ENCODE measurements at regions not wholly inside any gene's neighbourhood (a gene's known extent, or its start where the extent isn't known, plus 50 kb on each side); places are given as distances from the start of the nearest gene placed in this dataset.

- Histone ChIP-seq H3K27me3 (no peaks in the 10 kb centered on the region), H3K4me1 (ENCODE audit: control insufficient read depth in 1 of 2, insufficient read depth in 1 of 2, low read depth in 1 of 2, low read length in 1 of 2) (no peaks in the 10 kb centered on the region), H3K36me3 (no peaks in the 10 kb centered on the region), H3K4me3 (ENCODE audit: low read depth in 1 of 2, low read length in 1 of 2) (no peak overlapping the region), H3K9me3 (no peaks in the 10 kb centered on the region), H3K27ac (no peak overlapping the region)
- TF ChIP-seq, protein P1, sequence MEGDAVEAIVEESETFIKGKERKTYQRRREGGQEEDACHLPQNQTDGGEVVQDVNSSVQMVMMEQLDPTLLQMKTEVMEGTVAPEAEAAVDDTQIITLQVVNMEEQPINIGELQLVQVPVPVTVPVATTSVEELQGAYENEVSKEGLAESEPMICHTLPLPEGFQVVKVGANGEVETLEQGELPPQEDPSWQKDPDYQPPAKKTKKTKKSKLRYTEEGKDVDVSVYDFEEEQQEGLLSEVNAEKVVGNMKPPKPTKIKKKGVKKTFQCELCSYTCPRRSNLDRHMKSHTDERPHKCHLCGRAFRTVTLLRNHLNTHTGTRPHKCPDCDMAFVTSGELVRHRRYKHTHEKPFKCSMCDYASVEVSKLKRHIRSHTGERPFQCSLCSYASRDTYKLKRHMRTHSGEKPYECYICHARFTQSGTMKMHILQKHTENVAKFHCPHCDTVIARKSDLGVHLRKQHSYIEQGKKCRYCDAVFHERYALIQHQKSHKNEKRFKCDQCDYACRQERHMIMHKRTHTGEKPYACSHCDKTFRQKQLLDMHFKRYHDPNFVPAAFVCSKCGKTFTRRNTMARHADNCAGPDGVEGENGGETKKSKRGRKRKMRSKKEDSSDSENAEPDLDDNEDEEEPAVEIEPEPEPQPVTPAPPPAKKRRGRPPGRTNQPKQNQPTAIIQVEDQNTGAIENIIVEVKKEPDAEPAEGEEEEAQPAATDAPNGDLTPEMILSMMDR (IDR thresholded peaks at IDR 0.05), result no peak
Measured at GRCh38 chr3:69531576-69532546, 146.0 kb upstream of the FRMD4B start.

DNA sequence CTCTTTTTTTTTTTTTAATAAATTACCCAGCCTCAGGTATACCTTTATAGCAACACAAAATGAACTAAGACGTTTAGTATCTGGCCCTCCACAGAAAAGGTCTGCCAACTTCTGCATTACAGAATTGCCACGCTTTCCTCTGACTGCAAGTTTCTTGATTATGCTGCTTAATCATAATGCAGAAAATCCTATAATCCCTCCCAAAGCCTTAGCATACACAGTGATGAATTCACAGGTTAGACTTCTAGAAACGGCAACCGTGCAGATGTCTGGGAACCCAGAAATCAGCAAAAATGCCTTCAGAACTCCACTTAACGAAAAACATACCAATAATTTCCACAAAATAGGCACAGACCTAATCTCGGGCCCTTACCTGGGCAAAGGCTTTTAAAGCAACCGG is 144.7 kb upstream of the FRMD4B start:
- Histone ChIP-seq H3K4me3 (ENCODE audit: low read depth in 1 of 2, low read length in 1 of 2) (no peak overlapping the region), H3K27ac (no peak overlapping the region), H3K27me3 (no peaks in the 10 kb centered on the region), H3K9me3 (no peaks in the 10 kb centered on the region), H3K4me1 (ENCODE audit: control insufficient read depth in 1 of 2, insufficient read depth in 1 of 2, low read depth in 1 of 2, low read length in 1 of 2) (no peaks in the 10 kb centered on the region), H3K36me3 (no peaks in the 10 kb centered on the region)
- TF ChIP-seq, protein P1 (IDR thresholded peaks at IDR 0.05), result no peak

DNA sequence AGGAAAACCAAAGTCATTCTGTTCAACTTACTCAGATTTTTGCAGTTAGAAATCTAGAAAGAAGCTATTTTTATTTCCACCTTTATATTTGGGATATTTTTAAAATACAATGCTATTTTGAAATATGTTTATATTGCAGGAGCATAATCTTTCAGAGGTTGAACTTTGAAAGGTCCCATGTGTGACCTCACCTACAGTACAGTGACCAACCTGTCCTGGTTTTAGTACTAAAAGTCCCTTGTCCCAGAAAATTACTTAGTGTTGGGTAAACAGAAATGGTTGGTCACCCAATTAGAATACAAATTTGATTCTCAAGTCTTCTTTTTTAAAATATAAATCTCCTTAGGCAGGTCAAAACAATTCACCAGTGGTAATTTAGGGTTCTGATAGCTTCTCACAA is 141.6 kb upstream of the FRMD4B start:
- Histone ChIP-seq H3K4me3 (ENCODE audit: low read depth in 1 of 2, low read length in 1 of 2) (no peak overlapping the region), H3K36me3 (no peaks in the 10 kb centered on the region), H3K9me3 (no peaks in the 10 kb centered on the region), H3K4me1 (ENCODE audit: control insufficient read depth in 1 of 2, insufficient read depth in 1 of 2, low read depth in 1 of 2, low read length in 1 of 2) (no peaks in the 10 kb centered on the region), H3K27me3 (no peaks in the 10 kb centered on the region), H3K27ac (no peak overlapping the region)
- TF ChIP-seq, protein P1 (IDR thresholded peaks at IDR 0.05), result no peak

DNA sequence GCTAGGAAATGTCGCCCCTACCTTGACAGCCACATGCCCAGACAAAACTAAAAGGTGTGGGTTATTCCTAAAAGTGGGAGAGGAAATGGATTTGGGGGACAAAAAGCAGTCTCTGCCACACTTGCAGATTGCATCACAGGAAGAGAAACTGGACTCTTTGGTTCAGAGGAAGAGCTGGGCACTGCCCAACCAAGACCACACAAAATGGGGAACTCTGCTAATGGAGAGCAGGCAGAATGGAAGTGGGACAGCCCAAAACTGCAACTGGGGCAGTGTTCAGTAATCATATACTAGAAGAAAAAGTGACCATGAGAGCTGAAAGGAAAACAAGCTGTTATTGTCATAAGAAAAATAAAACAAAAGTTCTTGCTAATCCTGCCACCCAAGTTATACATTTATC is 138.9 kb upstream of the FRMD4B start:
- TF ChIP-seq, protein P1 (IDR thresholded peaks at IDR 0.05), result no peak

DNA sequence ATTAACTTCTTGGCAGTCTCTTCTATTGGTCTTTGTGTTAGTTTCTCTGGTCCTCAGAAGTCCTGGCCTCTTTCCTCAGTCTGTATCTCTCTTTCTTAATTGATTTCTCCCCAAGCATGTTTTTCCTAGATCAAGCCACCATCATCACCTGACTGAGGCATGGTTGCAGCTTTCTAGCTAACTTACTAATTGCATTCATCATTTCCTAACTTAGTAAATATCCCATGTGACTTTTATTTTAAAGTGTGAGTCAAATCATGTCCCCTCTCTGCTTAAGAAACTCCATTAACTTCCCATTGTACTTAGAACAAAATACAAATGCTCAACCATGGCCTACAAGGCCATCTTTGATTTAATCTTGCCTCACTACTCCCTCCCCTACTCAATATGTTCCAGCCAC is 135.4 kb upstream of the FRMD4B start:
- no peaks in the 10 kb centered on the region for H3K4me1 ChIP-seq (ENCODE audit: control insufficient read depth in 1 of 2, insufficient read depth in 1 of 2, low read depth in 1 of 2, low read length in 1 of 2)
- TF ChIP-seq, protein P1 (IDR thresholded peaks at IDR 0.05), result no peak
- H3K36me3 ChIP-seq, result no peaks in the 10 kb centered on the region
- no peaks in the 10 kb centered on the region for H3K27me3 ChIP-seq
- H3K9me3 ChIP-seq, result no peaks in the 10 kb centered on the region
- H3K4me3 ChIP-seq (ENCODE audit: low read depth in 1 of 2, low read length in 1 of 2), result no peak overlapping the region
- H3K27ac ChIP-seq, result no peak overlapping the region

More for the DNA sequence above, 138.9 kb upstream of the FRMD4B start:
- Histone ChIP-seq H3K4me3 (ENCODE audit: low read depth in 1 of 2, low read length in 1 of 2) (no peak overlapping the region), H3K9me3 (no peaks in the 10 kb centered on the region), H3K27ac (no peak overlapping the region), H3K36me3 (no peaks in the 10 kb centered on the region), H3K4me1 (ENCODE audit: control insufficient read depth in 1 of 2, insufficient read depth in 1 of 2, low read depth in 1 of 2, low read length in 1 of 2) (no peaks in the 10 kb centered on the region), H3K27me3 (no peaks in the 10 kb centered on the region)

Data from neutrophil (primary cell).